Lower leg skin (tissue), 4 donors: ENCODE measurements at regions not wholly inside any gene's neighbourhood (a gene's known extent, or its start where the extent isn't known, plus 50 kb on each side); places are given as distances from the start of the nearest gene placed in this dataset.
"Not testable (repeated sequence)": the region's sequence is repeated elsewhere in the genome, so short reads cannot be mapped to it uniquely, and the experiment has no call there.

Experiments used
- DNase-seq, 2 donors: peaks; one replicate each; pipeline ENCODE4 v3.0.0-alpha.2; 2019; ENCODE audit warnings: low spot score in 2 of 2
- H3K4me3 ChIP-seq: fragments of 200-600 bp; sonication (generic); 2 replicates; pipeline ENCODE4 v1.5.1; 2017; ENCODE audit warnings: mild to moderate bottlenecking, low read depth; ENCODE audit not compliant: poor library complexity, severe bottlenecking
- POLR2A ChIP-seq, 2 donors: fragments of 450-650 bp; IDR thresholded peaks; one replicate each; pipeline ENCODE4 v1.6.1; 2016 to 2017; ENCODE audit warnings: antibody characterized with exemption in 2 of 2, mild to moderate bottlenecking in 1 of 2, moderate library complexity in 1 of 2
- WGBS, 2 donors: methylation state at CpG; one replicate each; pipeline ENCODE4 v1.1.5; 2018; 5-methylcytosine and 5-hydroxymethylcytosine counted together
- intact Hi-C: fragments of 100-400 bp; cut with DNase I; formaldehyde crosslinking; loops from one replicate; pipeline ENCODE4 v1.15.0; 2023; ENCODE audit warnings: low total_unique reads
- TF ChIP-seq, protein P1 (sequence below), 3 donors: fragments of 450-650 bp; IDR thresholded peaks; one replicate each; pipeline ENCODE4 v1.5.1; 2016; ENCODE audit warnings: antibody characterized with exemption in 3 of 3, mild to moderate bottlenecking in 3 of 3, moderate library complexity in 2 of 3

DNA sequence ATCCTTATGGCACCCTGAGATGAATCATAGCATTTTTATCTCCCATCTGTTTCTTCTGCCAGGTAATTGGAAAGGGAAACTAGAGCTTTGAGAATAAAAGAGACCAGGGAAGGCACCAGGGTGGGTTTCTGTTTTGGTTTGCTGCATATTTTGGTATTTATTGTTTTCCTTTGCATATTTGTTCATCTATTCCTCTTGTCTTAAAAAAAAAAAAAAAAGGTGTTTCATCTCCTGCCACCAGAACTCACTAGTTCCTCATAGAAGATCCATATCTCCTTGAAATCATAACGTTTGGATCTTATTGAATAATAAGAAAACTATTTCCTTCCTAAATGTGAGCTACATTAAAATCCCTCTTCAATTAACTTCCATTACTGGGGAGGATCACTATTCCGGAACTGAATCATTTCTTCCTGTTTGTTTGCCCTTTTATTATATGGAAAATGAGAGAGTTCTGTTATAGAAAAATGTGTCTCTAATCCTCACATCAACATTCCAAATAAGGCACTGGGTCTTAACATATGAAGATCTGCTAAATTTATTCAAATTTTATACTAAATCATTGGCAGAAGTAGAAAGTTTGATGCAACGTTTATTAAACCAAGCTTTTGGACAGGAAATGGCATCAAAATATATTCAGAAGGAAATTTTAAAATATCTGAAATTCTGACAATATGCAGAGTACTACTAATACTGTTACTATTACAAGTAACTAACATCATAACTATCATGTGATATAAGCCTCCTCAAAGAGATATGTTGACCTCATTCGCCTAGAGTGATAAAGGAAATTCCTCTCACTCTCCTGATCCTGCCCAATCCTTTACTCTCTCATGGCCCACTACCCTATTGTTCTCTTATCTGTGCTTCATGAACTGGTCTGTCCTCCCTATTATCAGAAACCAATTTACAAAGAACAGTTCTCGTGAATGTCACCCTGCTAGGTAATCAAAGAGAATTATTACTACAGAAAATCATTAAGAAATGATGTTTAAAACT is 229.4 kb upstream of the RSPO3 start:
- intact Hi-C loops, result loop anchor here (1.0 kb wide), 1 partner anchor 30 kb away; no protein-coding TSS in a partner anchor
- H3K4me3 ChIP-seq, result no peak overlapping the region
- 66% methylated on average over 5 of the region's 5 CpGs for whole genome bisulfite sequencing, 2 donors
- TF ChIP-seq, protein P1, sequence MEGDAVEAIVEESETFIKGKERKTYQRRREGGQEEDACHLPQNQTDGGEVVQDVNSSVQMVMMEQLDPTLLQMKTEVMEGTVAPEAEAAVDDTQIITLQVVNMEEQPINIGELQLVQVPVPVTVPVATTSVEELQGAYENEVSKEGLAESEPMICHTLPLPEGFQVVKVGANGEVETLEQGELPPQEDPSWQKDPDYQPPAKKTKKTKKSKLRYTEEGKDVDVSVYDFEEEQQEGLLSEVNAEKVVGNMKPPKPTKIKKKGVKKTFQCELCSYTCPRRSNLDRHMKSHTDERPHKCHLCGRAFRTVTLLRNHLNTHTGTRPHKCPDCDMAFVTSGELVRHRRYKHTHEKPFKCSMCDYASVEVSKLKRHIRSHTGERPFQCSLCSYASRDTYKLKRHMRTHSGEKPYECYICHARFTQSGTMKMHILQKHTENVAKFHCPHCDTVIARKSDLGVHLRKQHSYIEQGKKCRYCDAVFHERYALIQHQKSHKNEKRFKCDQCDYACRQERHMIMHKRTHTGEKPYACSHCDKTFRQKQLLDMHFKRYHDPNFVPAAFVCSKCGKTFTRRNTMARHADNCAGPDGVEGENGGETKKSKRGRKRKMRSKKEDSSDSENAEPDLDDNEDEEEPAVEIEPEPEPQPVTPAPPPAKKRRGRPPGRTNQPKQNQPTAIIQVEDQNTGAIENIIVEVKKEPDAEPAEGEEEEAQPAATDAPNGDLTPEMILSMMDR (IDR thresholded peaks at IDR 0.05), result no peak
- TF ChIP-seq POLR2A (IDR thresholded peaks at IDR 0.05), result no peak
- DNase-seq, result no peak

DNA sequence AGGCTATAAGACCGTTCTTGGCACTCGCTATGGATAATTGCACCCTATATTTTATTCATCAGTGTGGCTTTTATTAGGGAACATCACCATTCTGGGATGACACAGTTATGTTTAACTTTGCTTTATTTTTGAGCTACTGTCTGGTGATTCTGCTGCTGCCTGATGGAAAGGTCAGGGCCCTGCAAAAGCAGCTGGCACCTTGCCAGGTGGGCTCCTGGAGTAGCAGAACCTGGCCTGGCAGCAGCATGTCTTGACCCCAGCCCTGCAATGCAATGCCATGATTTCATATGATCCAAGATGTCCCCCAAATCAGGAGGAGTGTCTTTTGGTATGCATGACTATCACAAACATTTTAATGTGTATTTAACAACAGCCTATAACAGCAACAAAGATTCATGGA is 228.4 kb upstream of the RSPO3 start:
- DNase-seq, result no peak
- TF ChIP-seq, protein P1 (IDR thresholded peaks at IDR 0.05), result no peak
- no peak for TF ChIP-seq POLR2A (IDR thresholded peaks at IDR 0.05)
- intact Hi-C loops, result no loop called here
- WGBS, 2 donors, result 93 to 95% methylated on average over 2 of the region's 2 CpGs
- H3K4me3 ChIP-seq, result no peak overlapping the region

GRCh38 chr6:126891158-126891557 is 227.3 kb upstream of the RSPO3 start:
- intact Hi-C loops, result no loop called here
- no peak for TF ChIP-seq POLR2A (IDR thresholded peaks at IDR 0.05)
- TF ChIP-seq, protein P1 (IDR thresholded peaks at IDR 0.05), result no peak
- 36 to 37% methylated on average over 1 of the region's 1 CpG for WGBS, 2 donors
- H3K4me3 ChIP-seq, result no peak overlapping the region
- DNase-seq, result no peak

DNA sequence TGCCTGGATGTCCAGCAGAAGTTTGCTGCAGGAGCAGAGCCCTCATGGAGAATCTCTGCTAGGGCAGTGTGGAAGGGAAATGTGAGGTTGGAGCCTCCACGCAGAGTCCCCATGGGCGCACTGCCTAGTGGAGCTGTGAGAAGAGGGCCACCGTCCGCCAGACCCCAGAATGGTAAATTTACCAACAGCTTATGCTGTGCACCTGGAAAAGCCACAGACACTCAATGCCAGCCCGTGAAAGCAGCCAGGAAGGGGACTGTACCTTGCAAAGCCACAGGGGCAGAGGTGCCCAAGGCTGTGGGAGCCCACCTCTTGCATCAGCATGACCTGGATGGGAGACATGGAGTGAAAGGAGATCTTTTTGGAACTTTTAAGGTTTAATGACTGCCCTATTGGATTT is 225.6 kb upstream of the RSPO3 start:
- DNase-seq, intact Hi-C loops, H3K4me3 ChIP-seq: not testable (repeated sequence)
- WGBS, 2 donors, result 73 to 79% methylated on average over 5 of the region's 5 CpGs

- intact Hi-C loops, result loop anchor here (5.0 kb wide), 1 partner anchor 1910 kb away; no protein-coding TSS in a partner anchor
- DNase-seq, result no peak
- H3K4me3 ChIP-seq, result no peak overlapping the region
- WGBS, 2 donors, result 77 to 79% methylated on average over 4 of the region's 4 CpGs
- TF ChIP-seq POLR2A (IDR thresholded peaks at IDR 0.05), result no peak
- TF ChIP-seq, protein P1 (IDR thresholded peaks at IDR 0.05), result no peak
These were observed 220.7 kb upstream of the RSPO3 start for GRCh38 chr6:126897758-126898157.

DNA sequence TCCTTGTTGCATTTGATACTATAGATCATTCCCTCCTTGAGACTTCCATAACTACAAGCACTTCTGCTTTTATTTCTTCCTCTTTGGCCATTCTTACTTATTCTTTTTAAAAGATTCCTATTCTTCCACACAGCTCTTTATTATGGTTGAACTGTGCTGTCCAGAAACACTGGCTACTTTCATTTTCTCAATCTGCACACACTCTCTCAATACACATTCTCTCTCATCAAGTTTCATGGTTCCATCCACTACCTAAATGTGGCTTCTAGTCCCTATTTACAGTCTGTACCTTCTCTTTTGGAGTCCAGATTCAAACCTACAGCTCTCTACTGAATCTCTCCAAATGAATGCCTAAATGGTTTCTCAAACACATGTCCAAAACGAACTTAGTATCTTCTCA is 214.3 kb upstream of the RSPO3 start:
- intact Hi-C loops, result no loop called here
- TF ChIP-seq, protein P1 (IDR thresholded peaks at IDR 0.05), result no peak
- no peak for TF ChIP-seq POLR2A (IDR thresholded peaks at IDR 0.05)
- H3K4me3 ChIP-seq, result no peak overlapping the region
- 73 to 91% methylated on average over 1 of the region's 1 CpG for WGBS, 2 donors
- no peak for DNase-seq
